Mononuclear cell (primary cell): ENCODE measurements at regions not wholly inside any gene's neighbourhood (a gene's known extent, or its start where the extent isn't known, plus 50 kb on each side); places are given as distances from the start of the nearest gene placed in this dataset.

Source experiments
- H3K27me3 ChIP-seq: 2 replicates; pipeline ENCODE4 v1.6.0; 2011; ENCODE audit warnings: low read length, control low read depth; ENCODE audit not compliant: insufficient read depth
- H3K4me1 ChIP-seq: 2 replicates; pipeline ENCODE4 v1.5.1; 2011; ENCODE audit warnings: mild to moderate bottlenecking, low read length, control low read depth; ENCODE audit not compliant: insufficient read depth
- H3K4me3 ChIP-seq: 2 replicates; pipeline ENCODE4 v1.5.1; 2011; ENCODE audit warnings: mild to moderate bottlenecking, low read length, moderate library complexity
- H3K9me3 ChIP-seq: 2 replicates; pipeline ENCODE4 v1.5.1; 2011; ENCODE audit warnings: low read depth, mild to moderate bottlenecking, control low read depth, low read length

DNA sequence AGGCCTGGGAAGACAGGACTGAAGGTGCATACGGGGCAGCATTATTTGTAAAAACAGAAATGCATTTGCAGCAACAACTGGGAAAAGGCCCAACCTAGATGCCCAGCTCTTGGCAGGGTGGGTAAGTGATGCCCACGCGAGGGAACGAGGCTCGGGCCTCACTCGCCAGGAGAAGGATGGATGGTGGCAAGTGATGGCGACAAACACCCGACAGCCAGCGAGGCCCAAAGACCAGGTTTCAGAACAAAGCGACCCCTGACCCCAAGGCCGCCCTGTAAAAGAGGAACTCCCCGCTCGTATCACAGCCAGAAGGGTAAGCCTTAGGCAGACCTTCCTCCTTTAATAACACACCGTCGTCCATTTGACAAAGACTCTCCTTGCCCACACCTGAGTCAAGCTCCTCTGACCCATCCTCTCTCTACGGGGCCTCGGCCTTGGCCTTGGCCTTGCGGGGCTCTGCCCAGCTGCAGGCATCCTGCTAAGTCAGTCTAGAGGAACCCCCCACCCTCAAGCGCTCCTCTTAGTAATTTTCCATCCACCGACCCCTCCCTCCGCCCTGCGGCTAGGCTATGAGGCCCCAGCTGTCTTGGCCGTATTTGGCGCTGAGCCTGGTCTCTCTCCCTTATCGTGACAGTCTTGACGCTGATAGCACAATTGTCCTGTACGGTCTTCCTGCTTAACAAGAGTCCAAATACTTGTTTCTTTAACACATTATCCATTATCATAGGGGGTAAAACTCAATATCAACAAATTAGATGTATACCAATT is 80.2 kb downstream of the NCOR2 start:
- no peaks in the 10 kb centered on the region for H3K27me3 ChIP-seq
- H3K9me3 ChIP-seq, result no peaks in the 10 kb centered on the region
- H3K4me1 ChIP-seq, result no peaks in the 10 kb centered on the region
- no peak overlapping the region for H3K4me3 ChIP-seq

DNA sequence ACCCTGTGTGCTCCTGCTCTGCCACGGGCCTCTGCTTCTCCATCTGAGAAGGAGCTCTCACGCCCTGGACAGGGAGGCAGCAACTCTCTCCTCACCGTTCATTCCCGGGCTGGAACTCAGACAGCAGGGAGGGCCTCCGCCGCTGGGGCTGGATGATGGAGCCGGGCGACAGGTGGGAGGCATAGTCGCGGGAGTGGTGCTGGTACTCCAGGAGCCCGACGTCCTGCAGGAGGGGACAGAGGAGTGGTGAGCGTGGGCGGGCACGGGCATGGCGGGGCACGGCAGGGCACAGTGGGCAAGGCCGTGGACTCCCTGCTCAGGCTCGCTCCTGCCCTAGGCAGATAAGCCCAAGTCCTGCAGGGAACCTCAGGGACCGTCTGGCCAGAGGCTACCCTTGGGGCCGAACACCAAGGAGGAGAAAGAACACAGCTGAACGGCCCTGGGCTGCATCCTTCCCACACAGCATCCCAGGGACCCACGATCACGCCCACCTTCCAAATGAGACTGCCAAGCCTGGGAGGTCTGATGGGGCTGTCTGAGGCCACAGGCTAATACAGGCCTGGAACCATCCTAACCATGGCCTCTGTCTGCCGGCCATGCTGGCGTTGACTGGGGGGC is 81.0 kb downstream of the NCOR2 start:
- H3K4me3 ChIP-seq, result no peak overlapping the region
- H3K4me1 ChIP-seq, result no peaks in the 10 kb centered on the region
- H3K9me3 ChIP-seq, result no peaks in the 10 kb centered on the region
- no peaks in the 10 kb centered on the region for H3K27me3 ChIP-seq

GRCh38 chr12:124485371-124485770 is 82.0 kb downstream of the NCOR2 start:
- Histone ChIP-seq H3K9me3 (no peaks in the 10 kb centered on the region), H3K27me3 (no peaks in the 10 kb centered on the region), H3K4me1 (peaks cover 6% of the 10 kb centered on the region), H3K4me3 (no peak overlapping the region)

- Histone ChIP-seq H3K4me3 (no peak overlapping the region), H3K27me3 (no peaks in the 10 kb centered on the region), H3K4me1 (peaks cover 11% of the 10 kb centered on the region), H3K9me3 (no peaks in the 10 kb centered on the region)
These were observed 82.9 kb downstream of the NCOR2 start for GRCh38 chr12:124484526-124484953.

GRCh38 chr12:124484067-124484466 is 83.3 kb downstream of the NCOR2 start:
- no peaks in the 10 kb centered on the region for H3K27me3 ChIP-seq
- H3K4me1 ChIP-seq, result peaks cover 11% of the 10 kb centered on the region
- H3K4me3 ChIP-seq, result no peak overlapping the region
- no peaks in the 10 kb centered on the region for H3K9me3 ChIP-seq

DNA sequence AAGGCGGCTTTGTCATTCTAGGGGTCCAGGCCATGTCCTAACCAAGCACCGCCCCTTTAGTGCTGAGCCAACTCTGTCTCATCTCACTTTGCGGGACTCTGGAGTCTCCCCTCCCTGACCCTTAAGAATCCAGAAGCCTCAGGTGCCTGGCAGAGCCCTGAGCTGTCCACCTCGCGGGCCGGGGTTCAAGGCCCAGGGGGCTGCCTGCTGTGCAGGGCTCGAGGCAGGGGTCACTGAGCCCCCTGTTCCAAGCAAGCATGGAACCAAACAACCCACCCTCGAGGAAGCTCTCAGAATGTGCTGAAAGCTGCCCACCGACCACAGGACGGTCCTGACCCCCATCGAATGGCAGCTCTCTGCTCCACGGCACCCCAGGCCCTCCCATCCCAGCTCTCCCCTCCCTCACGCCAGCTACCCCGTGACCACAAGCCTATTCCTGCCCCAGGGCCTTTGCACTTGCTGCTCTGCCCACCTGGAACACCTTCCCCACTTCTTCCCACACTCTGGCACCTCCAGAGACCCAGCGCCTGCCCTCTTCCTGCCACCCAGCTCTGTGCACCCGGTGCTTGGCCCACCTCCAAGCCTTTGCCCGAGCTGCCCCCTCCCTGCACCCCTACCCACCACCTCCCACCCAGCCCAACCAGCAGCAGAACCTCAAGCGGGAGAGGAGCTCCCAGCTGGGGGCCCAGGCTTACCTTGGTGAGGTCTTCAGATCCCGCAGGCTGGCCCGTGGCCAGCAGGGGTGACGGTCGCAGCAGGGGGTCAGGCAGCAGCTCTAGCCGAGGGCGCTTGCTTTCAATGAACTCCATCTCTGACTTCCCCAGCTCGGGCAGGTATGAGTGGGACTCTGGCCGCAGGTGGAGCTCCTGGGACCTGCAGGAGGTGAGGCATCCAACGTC is 84.3 kb downstream of the NCOR2 start:
- Histone ChIP-seq H3K27me3 (no peaks in the 10 kb centered on the region), H3K4me3 (no peak overlapping the region), H3K4me1 (peaks cover 11% of the 10 kb centered on the region), H3K9me3 (no peaks in the 10 kb centered on the region)

DNA sequence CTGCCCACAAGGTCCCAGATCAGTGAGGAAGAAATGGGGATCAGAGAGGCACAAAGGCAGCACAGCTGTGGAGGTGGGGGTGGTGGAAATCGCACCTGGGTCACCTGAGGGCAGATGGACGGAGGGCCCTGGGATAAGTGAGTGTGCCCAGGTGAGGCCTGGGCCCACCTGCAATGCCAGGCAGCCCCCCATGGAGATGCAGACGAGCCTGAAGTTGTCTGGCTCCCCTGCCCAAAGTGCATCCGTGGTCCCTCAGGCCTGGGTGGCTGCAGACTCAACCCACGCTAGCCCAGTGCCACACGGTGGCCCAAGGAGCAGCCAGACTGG is 84.9 kb downstream of the NCOR2 start:
- H3K27me3 ChIP-seq, result no peaks in the 10 kb centered on the region
- H3K4me1 ChIP-seq, result peaks cover 11% of the 10 kb centered on the region
- H3K9me3 ChIP-seq, result no peaks in the 10 kb centered on the region
- H3K4me3 ChIP-seq, result no peak overlapping the region

DNA sequence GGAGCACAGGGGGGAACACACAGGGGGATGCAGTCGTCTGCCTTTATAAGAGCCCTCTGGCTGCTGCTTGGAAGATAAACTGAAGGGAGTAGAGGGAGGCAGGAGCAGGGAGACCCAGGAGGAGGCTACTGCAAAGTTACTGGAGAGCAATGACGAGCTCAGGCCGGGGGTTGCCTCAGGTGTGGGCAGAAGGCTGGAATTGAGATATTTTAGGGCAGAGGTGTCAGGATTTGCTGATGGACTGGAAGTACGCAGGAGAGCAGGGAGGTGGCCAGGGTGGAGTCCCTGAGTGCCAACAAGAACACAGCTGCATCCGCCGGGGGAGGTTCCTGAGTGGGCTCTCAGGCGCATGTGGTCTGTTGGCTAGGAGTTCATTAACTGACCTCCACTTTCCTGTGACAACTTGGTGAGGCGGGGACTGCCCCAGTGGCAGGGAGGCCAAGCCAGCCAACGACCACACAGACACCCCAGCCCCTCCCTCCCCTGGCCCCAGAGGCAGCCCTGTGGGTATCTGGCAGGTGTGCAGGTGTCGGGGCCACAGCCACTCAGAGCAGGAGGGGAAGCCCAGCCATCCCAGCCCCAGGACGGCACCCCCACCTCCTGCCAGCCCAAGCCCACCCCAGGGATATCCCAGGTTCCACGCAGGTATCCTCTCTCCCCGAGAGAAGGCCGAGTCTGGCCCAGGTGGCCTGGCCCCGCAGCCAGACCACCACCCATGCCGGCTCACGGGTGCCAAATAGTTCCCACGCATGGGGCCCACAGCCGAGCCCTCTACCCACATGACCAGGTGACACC is 85.4 kb downstream of the NCOR2 start:
- H3K27me3 ChIP-seq, result no peaks in the 10 kb centered on the region
- peaks cover 11% of the 10 kb centered on the region for H3K4me1 ChIP-seq
- no peak overlapping the region for H3K4me3 ChIP-seq
- H3K9me3 ChIP-seq, result no peaks in the 10 kb centered on the region

DNA sequence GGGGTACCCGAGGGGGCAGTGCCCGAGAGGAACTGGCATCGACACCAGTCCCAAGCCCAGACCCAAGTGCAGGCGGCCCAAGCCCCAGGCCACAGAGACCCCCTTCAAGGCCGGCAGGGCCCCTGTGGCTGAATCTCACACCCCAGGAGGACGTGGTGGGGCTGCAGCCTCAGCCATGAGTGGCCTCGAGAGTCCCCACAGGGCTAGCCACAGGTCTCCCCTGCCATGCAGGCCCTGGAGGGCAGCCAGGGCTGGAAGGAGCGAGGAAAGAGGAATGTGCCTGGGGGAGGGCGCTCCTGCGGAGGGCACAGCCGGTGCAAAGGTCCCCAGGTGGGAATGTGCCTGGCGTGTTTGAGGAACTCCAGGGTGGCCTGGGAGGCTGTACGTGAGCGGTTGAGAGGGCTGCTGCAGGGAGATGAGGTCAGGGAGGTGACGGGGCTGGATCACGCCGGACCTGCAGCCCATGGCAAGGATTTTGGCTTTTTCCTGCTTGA is 86.1 kb downstream of the NCOR2 start:
- peaks cover 11% of the 10 kb centered on the region for H3K4me1 ChIP-seq
- no peaks in the 10 kb centered on the region for H3K9me3 ChIP-seq
- H3K4me3 ChIP-seq, result no peak overlapping the region
- no peaks in the 10 kb centered on the region for H3K27me3 ChIP-seq

DNA sequence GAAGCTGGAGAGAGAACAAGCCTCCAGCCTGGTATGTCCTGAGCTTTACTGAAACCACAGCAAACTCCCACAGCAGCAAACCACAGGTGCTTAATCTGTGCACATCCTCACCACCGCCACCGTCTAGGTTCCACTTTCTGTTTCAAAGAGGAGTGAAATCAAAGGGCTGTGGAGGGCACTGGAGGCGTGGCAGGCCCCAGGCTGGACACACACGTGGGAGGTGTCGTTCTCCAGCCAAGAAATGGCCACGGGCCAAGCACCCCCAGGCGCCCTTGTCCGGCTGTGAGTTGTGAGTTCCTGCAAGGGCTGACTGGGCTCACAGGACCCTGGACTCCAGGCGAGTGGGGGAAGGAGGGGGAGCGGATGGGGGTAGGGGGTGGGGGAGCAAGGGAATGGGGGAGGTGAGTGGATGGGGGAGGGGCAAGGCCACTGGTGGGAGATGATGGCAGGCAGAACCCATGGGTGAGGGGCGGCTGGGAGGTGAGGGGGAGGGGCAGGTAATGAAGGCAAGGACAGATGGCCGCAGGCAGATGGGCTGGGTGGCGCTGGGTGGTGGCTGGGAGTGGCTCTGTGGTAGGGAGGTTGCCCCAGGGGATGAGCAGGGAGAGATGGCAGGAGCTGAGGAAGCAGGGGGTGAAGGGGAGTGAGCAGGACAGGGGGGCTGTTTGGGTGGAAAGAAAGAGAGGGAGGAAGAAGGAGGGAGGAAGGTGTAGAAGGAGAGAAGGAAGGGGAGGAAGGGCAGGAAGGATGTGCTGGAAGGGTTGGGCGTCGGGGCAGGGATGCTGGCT is 86.7 kb downstream of the NCOR2 start:
- Histone ChIP-seq H3K4me1 (peaks cover 11% of the 10 kb centered on the region), H3K4me3 (no peak overlapping the region), H3K9me3 (no peaks in the 10 kb centered on the region), H3K27me3 (no peaks in the 10 kb centered on the region)

DNA sequence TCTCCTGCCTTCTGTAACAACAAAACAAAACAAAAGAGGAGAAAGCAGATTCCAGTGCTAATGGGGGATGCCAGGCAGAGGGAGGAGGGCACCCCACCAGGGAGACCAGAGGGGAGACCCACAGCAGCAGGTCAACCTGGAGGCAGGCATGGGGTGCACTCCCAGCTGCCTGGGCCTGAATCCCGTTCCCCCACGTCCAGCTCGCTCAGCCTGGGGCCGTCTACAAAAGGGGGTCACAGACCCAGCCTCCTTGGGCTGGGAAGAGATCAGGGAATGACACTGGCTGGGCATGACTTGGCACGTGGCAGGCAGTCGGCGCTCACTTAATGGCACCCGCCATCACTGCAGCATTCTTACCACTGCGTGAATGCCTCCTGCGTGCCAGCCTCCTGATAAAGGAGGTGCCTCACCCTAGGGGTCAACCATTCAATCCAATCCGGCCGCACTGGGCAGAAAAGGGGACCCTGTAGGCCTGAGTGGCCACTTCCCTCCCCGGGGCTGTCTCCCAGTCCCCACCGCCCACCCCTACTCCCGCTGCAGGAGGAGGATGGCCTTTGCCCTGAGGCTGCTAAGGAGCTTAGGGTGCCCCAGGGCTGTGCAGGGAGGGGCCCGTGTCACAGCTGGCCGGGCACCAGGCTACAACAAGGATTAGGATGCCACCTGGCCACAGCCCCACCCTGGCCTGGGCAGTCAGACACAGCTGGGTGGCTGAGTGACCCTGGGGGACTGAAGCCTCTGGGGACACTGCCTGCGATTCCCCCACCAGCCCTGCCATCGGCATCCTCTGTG is 87.5 kb downstream of the NCOR2 start:
- Histone ChIP-seq H3K27me3 (no peaks in the 10 kb centered on the region), H3K4me1 (peaks cover 11% of the 10 kb centered on the region), H3K4me3 (no peak overlapping the region), H3K9me3 (no peaks in the 10 kb centered on the region)

GRCh38 chr12:124478985-124479645 is 88.3 kb downstream of the NCOR2 start:
- peaks cover 11% of the 10 kb centered on the region for H3K4me1 ChIP-seq
- H3K27me3 ChIP-seq, result no peaks in the 10 kb centered on the region
- H3K9me3 ChIP-seq, result no peaks in the 10 kb centered on the region
- no peak overlapping the region for H3K4me3 ChIP-seq

DNA sequence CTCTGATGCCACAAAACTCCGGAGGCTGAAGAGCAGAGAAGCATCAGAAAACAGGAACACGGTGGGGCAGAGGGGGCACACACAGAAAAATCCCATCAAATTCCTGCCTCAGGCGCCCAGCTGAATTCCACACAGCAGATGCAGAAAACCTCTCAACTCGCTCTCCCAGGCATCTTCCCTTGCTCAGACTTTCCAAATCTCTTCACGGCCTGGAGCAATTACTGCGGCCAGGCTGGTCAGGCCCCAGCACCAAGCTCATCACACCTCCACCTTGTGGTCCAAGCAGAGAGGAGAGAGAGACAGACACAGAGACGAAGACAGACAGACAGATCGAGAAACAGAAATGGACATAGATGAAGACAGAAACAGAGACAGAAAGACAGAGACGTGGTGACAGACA is 89.0 kb downstream of the NCOR2 start:
- peaks cover 11% of the 10 kb centered on the region for H3K4me1 ChIP-seq
- no peaks in the 10 kb centered on the region for H3K9me3 ChIP-seq
- no peaks in the 10 kb centered on the region for H3K27me3 ChIP-seq
- H3K4me3 ChIP-seq, result no peak overlapping the region
